Activated T-helper 17 cell treated with anti-CD3 and anti-CD28 coated beads, Interleukin-2, amount 50 U/mL, for 72 hours (primary cell): ENCODE measurements at regions not wholly inside any gene's neighbourhood (a gene's known extent, or its start where the extent isn't known, plus 50 kb on each side); places are given as distances from the start of the nearest gene placed in this dataset.
"Not testable (repeated sequence)": the region's sequence is repeated elsewhere in the genome, so short reads cannot be mapped to it uniquely, and the experiment has no call there.

Experiments used
- ATAC-seq: fragments of 150-1000 bp; cut with Tn5 transposase; replicated peaks from 2 replicates; pipeline ENCODE4 v1.10.0; 2021; ENCODE audit warnings: mild to moderate bottlenecking, moderate library complexity
- H3K27ac Mint-ChIP-seq: one replicate; pipeline ENCODE4 v1.8.0; 2022; ENCODE audit warnings: mixed read lengths
- H3K27me3 Mint-ChIP-seq: one replicate; pipeline ENCODE4 v1.8.0; 2022; ENCODE audit warnings: mixed read lengths
- H3K36me3 Mint-ChIP-seq: one replicate; pipeline ENCODE4 v1.8.0; 2022; ENCODE audit warnings: low read depth, mild to moderate bottlenecking, mixed read lengths
- H3K4me1 Mint-ChIP-seq: one replicate; pipeline ENCODE4 v1.8.0; 2022; ENCODE audit warnings: mixed read lengths
- H3K4me3 Mint-ChIP-seq: one replicate; pipeline ENCODE4 v1.8.0; 2022; ENCODE audit warnings: mild to moderate bottlenecking, mixed read lengths
- H3K9me3 Mint-ChIP-seq: one replicate; pipeline ENCODE4 v1.8.0; 2022; ENCODE audit warnings: mixed read lengths

DNA sequence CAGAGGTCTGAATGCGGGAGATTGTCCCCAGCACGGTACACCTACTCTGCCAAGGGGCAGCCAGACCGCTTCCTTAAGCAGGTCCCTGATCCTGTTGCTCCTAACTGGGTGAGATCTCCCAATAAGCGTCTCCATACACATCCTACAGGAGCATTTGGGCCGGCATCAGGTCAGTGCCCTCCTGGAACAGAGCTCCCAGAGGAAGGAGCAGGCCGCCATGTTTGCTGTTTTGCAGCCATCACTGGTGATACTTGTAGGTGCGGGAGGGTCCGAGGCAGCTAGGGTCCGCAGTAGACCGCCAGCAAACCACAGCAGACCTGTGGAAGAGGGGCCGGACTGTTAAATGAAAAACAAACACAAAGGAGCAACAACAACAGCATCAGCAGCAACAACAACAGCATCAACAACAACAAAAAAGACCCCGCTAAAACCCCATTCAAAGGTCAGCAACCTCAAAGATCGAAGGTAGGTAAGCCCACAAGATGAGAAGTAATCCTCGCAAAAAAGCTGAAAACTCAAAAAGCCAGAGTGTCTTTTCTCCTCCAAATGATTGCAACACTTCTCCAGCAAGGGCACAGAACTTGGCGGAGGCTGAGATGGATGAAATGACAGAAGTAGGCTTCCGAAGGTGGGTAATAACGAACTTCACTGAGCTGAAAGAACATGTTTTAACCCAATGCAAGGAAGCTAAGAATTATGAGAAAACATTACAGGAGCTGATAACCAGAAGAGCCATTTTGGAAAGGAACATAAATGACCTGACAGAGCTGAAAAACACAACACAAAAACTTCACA lies 79.0 kb upstream of the CDH7 start:
- H3K9me3 Mint-ChIP-seq = peaks cover 26% of the 10 kb centered on the region
- no peak overlapping the region for H3K27ac Mint-ChIP-seq
- H3K4me1 Mint-ChIP-seq = no peaks in the 10 kb centered on the region
- no peak overlapping the region for H3K4me3 Mint-ChIP-seq
- no peaks in the 10 kb centered on the region for H3K36me3 Mint-ChIP-seq
- no peak for ATAC-seq
- no peaks in the 10 kb centered on the region for H3K27me3 Mint-ChIP-seq

DNA sequence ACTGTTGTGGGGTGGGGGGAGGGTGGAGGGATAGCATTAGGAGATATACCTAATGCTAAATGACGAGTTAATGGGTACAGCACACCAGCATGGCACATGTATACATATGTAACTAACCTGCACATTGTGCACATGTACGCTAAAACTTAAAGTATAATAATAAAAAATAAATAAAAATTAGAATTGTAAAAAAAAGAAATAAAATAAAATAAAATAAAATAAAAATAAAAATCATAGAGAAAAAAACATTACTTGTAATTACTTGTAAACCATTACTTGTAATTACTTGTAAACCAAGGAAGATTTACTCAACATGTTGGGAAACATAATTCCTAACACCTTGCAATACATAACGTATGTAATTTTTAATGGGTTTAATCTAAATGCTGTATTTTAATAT lies 80.7 kb upstream of the CDH7 start:
- H3K27me3 Mint-ChIP-seq, H3K4me3 Mint-ChIP-seq, H3K36me3 Mint-ChIP-seq, H3K4me1 Mint-ChIP-seq, H3K27ac Mint-ChIP-seq, ATAC-seq: not testable (repeated sequence)
- peaks cover 24% of the 10 kb centered on the region for H3K9me3 Mint-ChIP-seq

DNA sequence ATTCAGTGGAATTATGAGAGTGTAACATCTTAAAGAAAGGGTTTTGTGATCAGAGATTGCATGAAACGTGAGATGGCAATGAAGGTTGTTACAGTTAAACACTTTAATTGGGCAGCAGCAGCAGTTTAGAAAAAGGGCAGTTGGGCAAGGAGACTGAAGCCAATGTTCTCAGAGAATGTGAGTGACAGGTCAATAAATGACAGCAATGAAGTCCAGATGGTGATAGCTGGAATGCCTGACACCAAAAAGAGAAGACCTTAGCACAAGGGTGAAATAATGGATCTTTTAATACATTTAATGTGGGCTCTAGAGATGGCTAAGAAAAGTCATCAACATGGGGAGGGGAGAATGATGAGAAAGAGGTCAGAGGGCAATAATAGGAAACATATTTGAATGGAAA lies 89.4 kb upstream of the CDH7 start:
- Mint-ChIP-seq H3K27ac (no peak overlapping the region), H3K27me3 (no peaks in the 10 kb centered on the region), H3K9me3 (peaks cover 15% of the 10 kb centered on the region), H3K4me3 (no peak overlapping the region), H3K36me3 (no peaks in the 10 kb centered on the region), H3K4me1 (no peaks in the 10 kb centered on the region)
- no peak for ATAC-seq

DNA sequence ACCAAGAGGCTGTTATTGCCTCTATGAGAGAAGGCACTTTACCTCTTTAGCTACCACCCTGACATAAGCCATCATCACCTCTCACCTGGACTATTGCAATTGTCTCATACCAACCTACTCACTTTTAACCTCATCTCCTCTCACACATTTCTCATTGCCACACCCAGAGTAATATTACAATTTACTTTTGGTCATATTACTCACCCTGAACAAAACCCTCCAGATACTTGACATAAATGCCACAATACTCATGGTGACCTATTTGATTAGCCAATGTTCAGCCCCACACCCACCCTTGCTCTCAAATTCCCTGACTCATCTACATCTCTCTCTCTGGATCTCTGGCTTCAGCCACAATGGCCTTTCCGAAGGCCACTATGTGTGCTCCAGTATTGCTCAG lies 90.9 kb upstream of the CDH7 start:
- H3K36me3 Mint-ChIP-seq = no peaks in the 10 kb centered on the region

DNA sequence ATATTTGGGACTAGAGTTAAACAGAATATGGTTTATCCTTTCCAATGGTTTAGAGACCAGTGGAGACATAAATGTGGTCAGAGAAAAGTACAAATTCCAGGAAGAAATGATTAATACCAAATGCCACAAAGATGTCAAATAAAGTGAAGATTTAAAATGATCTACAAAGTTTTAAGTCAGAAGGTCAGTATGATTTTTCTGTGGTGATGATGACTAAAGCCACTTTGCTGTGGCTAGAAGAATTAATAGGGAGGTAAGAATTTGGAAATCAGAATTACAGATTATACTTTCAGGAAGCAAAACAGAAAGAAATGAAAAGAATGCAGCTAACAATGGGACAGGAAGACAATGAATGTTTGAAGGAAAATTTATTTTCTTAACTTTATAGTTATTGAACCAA lies 91.5 kb upstream of the CDH7 start:
- no peak overlapping the region for H3K4me3 Mint-ChIP-seq
- H3K27me3 Mint-ChIP-seq = no peaks in the 10 kb centered on the region
- no peak overlapping the region for H3K27ac Mint-ChIP-seq
- no peaks in the 10 kb centered on the region for H3K4me1 Mint-ChIP-seq
- no peak for ATAC-seq
- no peaks in the 10 kb centered on the region for H3K36me3 Mint-ChIP-seq
- peaks cover 17% of the 10 kb centered on the region for H3K9me3 Mint-ChIP-seq

More for the DNA sequence above, 90.9 kb upstream of the CDH7 start:
- Mint-ChIP-seq H3K27ac (no peak overlapping the region), H3K4me1 (no peaks in the 10 kb centered on the region), H3K4me3 (no peak overlapping the region), H3K27me3 (no peaks in the 10 kb centered on the region), H3K9me3 (peaks cover 17% of the 10 kb centered on the region)
- no peak for ATAC-seq

DNA sequence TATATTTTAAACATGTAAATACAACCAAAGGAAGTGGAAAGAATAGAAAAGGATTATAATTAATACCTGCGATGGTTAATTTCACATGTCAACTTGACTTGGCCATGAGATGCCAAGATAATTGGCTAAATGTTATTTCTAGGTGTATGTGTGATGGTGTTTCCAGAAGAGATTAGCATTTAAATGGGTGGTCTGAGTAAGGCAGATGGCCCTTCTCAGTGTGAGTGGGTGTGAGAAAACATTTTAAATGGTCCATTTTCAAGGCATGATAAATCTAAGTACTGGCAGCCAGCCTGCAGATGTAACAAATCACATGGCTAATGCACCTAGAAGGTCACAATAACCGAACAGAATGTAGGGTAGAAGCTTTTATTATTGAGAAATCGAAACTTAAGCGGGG lies 99.6 kb upstream of the CDH7 start:
- ATAC-seq = no peak
- Mint-ChIP-seq H3K9me3 (peaks cover 3% of the 10 kb centered on the region), H3K27me3 (no peaks in the 10 kb centered on the region), H3K4me3 (no peak overlapping the region), H3K27ac (no peak overlapping the region), H3K36me3 (no peaks in the 10 kb centered on the region), H3K4me1 (no peaks in the 10 kb centered on the region)

DNA sequence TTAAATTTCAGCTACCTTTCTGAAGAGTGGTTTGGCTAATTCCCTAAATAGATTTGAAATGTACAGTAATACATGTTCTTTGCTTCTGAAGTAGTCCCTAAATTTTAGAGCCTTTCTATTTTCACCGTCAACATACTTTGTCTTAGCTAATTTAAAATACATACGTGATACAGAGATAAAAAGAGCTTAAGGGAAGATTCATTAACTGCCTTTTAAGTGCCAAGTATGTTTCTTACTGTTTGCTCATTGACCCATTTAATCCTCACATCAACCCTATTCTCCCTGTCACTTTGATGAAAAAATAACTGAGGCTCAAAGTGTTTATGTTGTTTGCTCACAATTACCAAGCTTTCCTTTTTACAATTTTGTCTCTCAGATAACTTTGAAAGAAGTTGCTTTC lies 118.6 kb upstream of the CDH7 start:
- H3K27ac Mint-ChIP-seq = no peak overlapping the region
- H3K4me1 Mint-ChIP-seq = no peaks in the 10 kb centered on the region
- H3K4me3 Mint-ChIP-seq = no peak overlapping the region
- no peak for ATAC-seq
- H3K27me3 Mint-ChIP-seq = no peaks in the 10 kb centered on the region
- no peaks in the 10 kb centered on the region for H3K36me3 Mint-ChIP-seq
- H3K9me3 Mint-ChIP-seq = no peaks in the 10 kb centered on the region

DNA sequence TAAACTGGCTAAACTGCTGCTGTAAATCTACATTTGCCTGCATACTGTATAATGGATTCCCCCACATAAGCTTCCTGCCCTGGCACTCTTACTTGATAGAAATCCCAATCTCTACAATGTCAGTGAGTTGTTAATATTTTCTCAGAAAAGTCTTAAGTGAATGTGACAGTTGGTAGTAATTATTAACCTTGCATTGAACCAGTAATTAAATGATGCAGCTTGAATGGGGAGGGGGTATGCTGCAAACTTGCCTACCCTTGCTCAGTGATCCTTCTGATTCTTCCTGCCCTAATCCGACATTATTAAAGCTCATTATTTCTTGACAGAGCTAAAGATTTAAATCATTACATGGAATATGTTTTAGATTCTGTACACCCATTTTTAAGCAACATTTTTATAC lies 119.0 kb upstream of the CDH7 start:
- no peak for ATAC-seq
- Mint-ChIP-seq H3K4me3 (no peak overlapping the region), H3K4me1 (no peaks in the 10 kb centered on the region), H3K36me3 (no peaks in the 10 kb centered on the region), H3K27ac (no peak overlapping the region), H3K27me3 (no peaks in the 10 kb centered on the region), H3K9me3 (no peaks in the 10 kb centered on the region)

DNA sequence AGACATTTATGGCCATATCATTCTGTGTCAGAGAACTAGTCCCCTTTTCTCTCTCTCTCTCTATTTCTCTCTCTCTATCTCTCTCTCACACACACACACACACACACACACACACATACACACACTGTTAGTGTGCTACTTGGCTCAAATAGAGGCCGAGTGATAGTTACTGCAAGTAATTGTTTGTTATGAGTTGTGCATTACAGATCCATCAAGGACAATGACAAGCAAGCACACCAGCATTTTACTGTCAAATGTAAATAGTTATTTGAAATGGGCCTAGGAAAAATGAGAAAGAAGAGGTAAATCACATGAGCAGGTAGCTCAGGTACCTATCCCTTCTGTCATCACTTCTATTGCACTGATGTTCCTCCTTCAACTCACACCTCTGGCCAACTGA lies 122.4 kb upstream of the CDH7 start:
- no peaks in the 10 kb centered on the region for H3K4me1 Mint-ChIP-seq
- no peak overlapping the region for H3K4me3 Mint-ChIP-seq

DNA sequence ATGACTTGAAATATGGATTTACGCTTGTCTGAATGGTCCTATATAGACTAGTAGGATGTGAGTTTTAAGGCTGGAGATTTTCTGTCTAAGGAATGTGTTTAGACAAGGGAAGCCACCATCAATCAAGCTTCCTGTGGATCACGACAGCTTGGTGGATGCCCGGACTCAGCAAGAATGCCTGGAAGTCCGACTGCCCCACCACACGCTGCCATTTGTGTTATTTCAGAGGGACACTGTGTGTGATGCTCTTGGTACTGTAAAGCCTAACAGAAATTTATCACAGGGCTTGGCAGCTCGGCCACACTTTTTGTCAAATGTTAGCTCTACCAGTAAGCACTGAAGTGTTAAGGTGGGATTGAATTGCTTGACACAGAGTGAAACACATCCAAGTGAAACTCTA lies 127.1 kb upstream of the CDH7 start:
- Mint-ChIP-seq H3K27ac (no peak overlapping the region), H3K27me3 (no peaks in the 10 kb centered on the region), H3K4me1 (no peaks in the 10 kb centered on the region), H3K9me3 (peaks cover 10% of the 10 kb centered on the region), H3K36me3 (no peaks in the 10 kb centered on the region), H3K4me3 (no peak overlapping the region)
- ATAC-seq = no peak

More for the DNA sequence above, 122.4 kb upstream of the CDH7 start:
- Mint-ChIP-seq H3K9me3 (peaks cover 5% of the 10 kb centered on the region), H3K27me3 (no peaks in the 10 kb centered on the region), H3K36me3 (no peaks in the 10 kb centered on the region), H3K27ac (no peak overlapping the region)
- ATAC-seq = no peak

DNA sequence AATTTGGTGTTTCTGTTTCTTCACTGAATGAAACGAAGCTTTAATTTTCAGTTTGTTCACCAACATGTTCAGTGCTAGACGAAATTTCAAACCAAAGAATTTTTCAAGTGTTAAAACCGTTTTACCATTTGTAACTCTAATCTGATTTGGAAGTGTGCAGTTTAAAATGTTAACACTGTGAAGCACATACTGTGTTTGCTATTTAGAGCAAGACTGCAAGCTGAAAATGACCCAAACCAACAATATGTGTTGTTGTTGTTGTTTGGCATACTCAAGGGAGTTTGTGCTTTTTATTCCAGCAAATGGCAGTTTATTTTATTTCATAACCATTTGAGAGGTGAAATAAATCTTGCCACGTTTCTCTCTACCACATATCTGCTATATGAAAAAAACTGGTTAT lies 128.4 kb upstream of the CDH7 start:
- no peak overlapping the region for H3K4me3 Mint-ChIP-seq
- no peaks in the 10 kb centered on the region for H3K4me1 Mint-ChIP-seq
- H3K9me3 Mint-ChIP-seq = peaks cover 18% of the 10 kb centered on the region
- no peak overlapping the region for H3K27ac Mint-ChIP-seq
- H3K27me3 Mint-ChIP-seq = no peaks in the 10 kb centered on the region
- ATAC-seq = no peak
- no peaks in the 10 kb centered on the region for H3K36me3 Mint-ChIP-seq

DNA sequence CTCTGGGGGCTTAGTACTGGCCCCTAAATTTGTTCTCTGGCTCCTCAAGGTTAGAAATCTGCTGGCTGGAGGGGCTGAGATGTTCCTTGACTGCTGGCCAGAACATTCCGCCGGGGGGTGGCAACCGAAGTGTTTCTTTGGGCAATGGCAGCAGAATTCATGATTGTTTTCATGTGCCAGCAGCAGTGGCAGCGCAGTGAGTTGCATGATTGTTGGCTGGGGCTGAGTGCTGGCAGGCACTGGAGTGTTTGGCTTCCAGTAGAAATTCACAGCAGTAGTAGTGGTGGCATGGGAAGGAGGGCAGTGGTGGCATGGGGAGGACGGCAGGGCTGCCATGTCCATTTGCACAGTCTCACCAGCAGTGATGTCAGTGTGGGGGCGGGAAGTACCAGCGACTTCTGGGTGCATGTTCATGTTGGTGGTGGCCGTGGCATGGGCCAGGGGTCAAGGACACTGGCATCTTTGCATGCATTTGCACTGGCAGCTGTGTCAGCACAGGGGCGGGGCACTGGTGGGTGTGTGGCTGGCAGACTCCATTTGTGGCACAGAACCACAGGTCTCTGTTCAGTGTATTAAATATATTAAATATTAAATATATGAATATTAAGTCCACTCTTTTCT lies 130.6 kb upstream of the CDH7 start:
- ATAC-seq = no peak
- Mint-ChIP-seq H3K9me3 (peaks cover 14% of the 10 kb centered on the region), H3K4me1 (no peaks in the 10 kb centered on the region), H3K27me3 (no peaks in the 10 kb centered on the region), H3K4me3 (no peak overlapping the region), H3K36me3 (no peaks in the 10 kb centered on the region), H3K27ac (no peak overlapping the region)

DNA sequence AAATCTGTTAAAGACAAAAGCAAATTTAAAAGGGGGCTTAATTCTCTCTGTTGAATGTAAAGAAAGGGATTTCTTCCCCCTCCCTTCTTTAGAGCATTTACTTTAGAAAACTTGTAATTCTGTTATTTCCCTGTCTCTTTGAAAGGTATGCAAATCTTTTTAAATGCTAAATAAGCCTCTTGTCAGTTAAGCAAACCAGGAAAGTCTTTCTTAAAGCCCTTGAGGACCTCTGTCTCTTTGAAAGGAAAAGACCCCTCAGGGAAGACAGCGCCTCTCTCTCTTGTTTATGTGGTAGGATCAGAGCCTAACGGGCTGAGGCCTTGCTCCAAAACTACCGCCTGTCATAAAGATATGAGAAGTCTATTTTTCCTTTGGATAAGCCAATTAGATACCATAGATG lies 139.9 kb upstream of the CDH7 start:
- Mint-ChIP-seq H3K4me3 (no peak overlapping the region), H3K9me3 (peaks cover 9% of the 10 kb centered on the region), H3K36me3 (no peaks in the 10 kb centered on the region), H3K27me3 (no peaks in the 10 kb centered on the region), H3K27ac (no peak overlapping the region), H3K4me1 (no peaks in the 10 kb centered on the region)
- no peak for ATAC-seq

DNA sequence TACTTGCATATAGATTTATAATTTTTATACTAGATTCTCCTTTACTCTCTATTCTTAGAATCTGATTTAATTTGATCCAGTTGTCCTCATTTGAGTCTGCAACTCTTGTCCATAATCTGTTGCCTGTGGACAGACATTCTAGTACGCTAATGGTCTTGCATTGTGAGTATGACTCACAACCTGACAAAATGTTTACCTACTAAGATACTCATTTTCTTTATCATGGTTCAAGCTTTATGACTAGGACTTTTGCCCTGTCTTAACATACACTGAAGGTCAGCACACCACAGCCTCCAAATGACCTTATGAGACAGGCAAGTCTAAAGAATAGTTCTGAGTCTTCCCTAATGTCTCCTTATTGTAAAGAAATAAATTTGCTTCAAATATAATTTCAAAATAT lies 142.3 kb upstream of the CDH7 start:
- Mint-ChIP-seq H3K9me3 (peaks cover 9% of the 10 kb centered on the region), H3K36me3 (no peaks in the 10 kb centered on the region), H3K27me3 (no peaks in the 10 kb centered on the region), H3K4me3 (no peak overlapping the region), H3K27ac (no peak overlapping the region), H3K4me1 (no peaks in the 10 kb centered on the region)
- ATAC-seq = no peak

DNA sequence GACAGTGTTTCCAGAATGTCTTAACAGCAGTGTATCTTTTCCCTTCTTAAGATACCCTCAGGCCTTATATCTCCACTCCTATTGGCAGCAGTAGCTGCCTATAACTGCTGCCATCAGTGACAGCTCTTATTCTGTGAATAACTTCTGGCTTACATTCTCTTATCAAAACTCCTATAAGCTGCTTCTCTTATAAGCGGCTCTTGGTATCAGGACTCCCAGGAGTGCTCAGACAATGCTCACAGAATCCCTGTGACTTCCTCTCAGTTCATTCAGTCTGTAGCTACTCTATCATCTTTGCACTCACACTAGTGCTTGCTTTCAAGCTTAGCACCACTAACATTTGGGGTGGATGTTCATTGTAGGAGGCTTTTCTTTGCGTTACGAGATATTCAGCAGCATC lies 143.7 kb upstream of the CDH7 start:
- Mint-ChIP-seq H3K9me3 (peaks cover 9% of the 10 kb centered on the region), H3K36me3 (no peaks in the 10 kb centered on the region), H3K4me3 (no peak overlapping the region), H3K27me3 (no peaks in the 10 kb centered on the region), H3K4me1 (no peaks in the 10 kb centered on the region), H3K27ac (no peak overlapping the region)
- no peak for ATAC-seq
